Mesenchymal stem cell (in vitro differentiated cells and primary cell): ENCODE measurements at regions not wholly inside any gene's neighbourhood (a gene's known extent, or its start where the extent isn't known, plus 50 kb on each side); places are given as distances from the start of the nearest gene placed in this dataset.
A peak's percentile ranks its signal among the peaks of the same experiment; 100 is the strongest.

Source experiments
- DNase-seq: peaks from one replicate; pipeline ENCODE4 v3.0.0-alpha.2; 2013
- H2AFZ ChIP-seq: one replicate; pipeline ENCODE4 v1.6.1; 2013; ENCODE audit warnings: low read depth, mild to moderate bottlenecking, control low read depth, inconsistent platforms, low read length, moderate library complexity
- H2AK5ac ChIP-seq: 2 replicates; pipeline ENCODE4 v1.6.1; 2013; ENCODE audit warnings: low read length, moderate library complexity, mild to moderate bottlenecking, inconsistent platforms; ENCODE audit not compliant: severe bottlenecking
- H2BK120ac ChIP-seq: one replicate; pipeline ENCODE4 v1.6.1; 2013; ENCODE audit warnings: low read depth, mild to moderate bottlenecking, inconsistent platforms, low read length, moderate library complexity
- H2BK12ac ChIP-seq, 2 experiments: one replicate each; pipeline ENCODE4 v1.6.1; 2013; ENCODE audit warnings: inconsistent platforms in 2 of 2, low read length in 2 of 2, mild to moderate bottlenecking in 2 of 2, moderate library complexity in 2 of 2, control low read depth in 1 of 2
- H2BK15ac ChIP-seq: one replicate; pipeline ENCODE4 v1.6.1; 2013; ENCODE audit warnings: mild to moderate bottlenecking, low read depth, inconsistent platforms; ENCODE audit not compliant: poor library complexity, severe bottlenecking
- H2BK5ac ChIP-seq: 2 replicates; pipeline ENCODE4 v1.6.1; 2013; ENCODE audit warnings: low read depth, mild to moderate bottlenecking, low read length, control low read depth, inconsistent platforms; ENCODE audit not compliant: poor library complexity, severe bottlenecking
- H3K14ac ChIP-seq, 2 experiments: one replicate each; pipeline ENCODE4 v1.6.1; 2013; ENCODE audit warnings: inconsistent platforms in 2 of 2, low read length in 2 of 2, control low read depth in 1 of 2, mild to moderate bottlenecking in 1 of 2, moderate library complexity in 1 of 2
- H3K18ac ChIP-seq, 2 experiments: one replicate each; pipeline ENCODE4 v1.6.1; 2013; ENCODE audit warnings: inconsistent platforms in 2 of 2, low read length in 2 of 2, control low read depth in 1 of 2, low read depth in 1 of 2, mild to moderate bottlenecking in 1 of 2
- H3K23ac ChIP-seq, 2 experiments: one replicate each; pipeline ENCODE4 v1.6.1; 2013; ENCODE audit warnings: inconsistent platforms in 2 of 2, low read length in 2 of 2, mild to moderate bottlenecking in 2 of 2, moderate library complexity in 2 of 2, control low read depth in 1 of 2
- H3K27ac ChIP-seq: 2 replicates; pipeline ENCODE4 v1.5.1; 2013; ENCODE audit warnings: mild to moderate bottlenecking, moderate library complexity, low read length, control low read depth, inconsistent platforms; ENCODE audit not compliant: poor library complexity, severe bottlenecking
- H3K27me3 ChIP-seq, 2 experiments: 2 replicates each; pipeline versions ENCODE4 v1.6.1 to v1.7.0; 2013; ENCODE audit warnings: low read length in 2 of 2, mild to moderate bottlenecking in 2 of 2, moderate library complexity in 2 of 2, control low read depth in 1 of 2, inconsistent platforms in 1 of 2; ENCODE audit not compliant: control insufficient read depth in 1 of 2, insufficient read depth in 1 of 2
- H3K36me3 ChIP-seq, 2 experiments: 2 replicates each; pipeline versions ENCODE4 v1.6.1 to v1.7.0; 2013; ENCODE audit warnings: low read length in 2 of 2, control low read depth in 1 of 2, inconsistent platforms in 1 of 2, low read depth in 1 of 2, mild to moderate bottlenecking in 1 of 2; ENCODE audit not compliant: insufficient read depth in 2 of 2, control insufficient read depth in 1 of 2
- H3K4ac ChIP-seq, 2 experiments: one replicate each; pipeline ENCODE4 v1.6.1; 2013; ENCODE audit warnings: inconsistent platforms in 2 of 2, low read length in 2 of 2, mild to moderate bottlenecking in 2 of 2, moderate library complexity in 2 of 2, control low read depth in 1 of 2, low read depth in 1 of 2
- H3K4me1 ChIP-seq: 2 replicates; pipeline ENCODE4 v1.6.1; 2013; ENCODE audit warnings: low read depth, low read length, control low read depth; ENCODE audit not compliant: control insufficient read depth, insufficient read depth
- H3K4me2 ChIP-seq: 2 replicates; pipeline ENCODE4 v1.6.1; 2013; ENCODE audit warnings: low read length, mild to moderate bottlenecking, inconsistent platforms; ENCODE audit not compliant: poor library complexity, severe bottlenecking
- H3K4me3 ChIP-seq, 2 experiments: 2 replicates each; pipeline versions ENCODE4 v1.5.1 to v1.7.0; 2013; ENCODE audit warnings: low read length in 2 of 2, mild to moderate bottlenecking in 2 of 2, control low read depth in 1 of 2, low read depth in 1 of 2; ENCODE audit not compliant: insufficient read depth in 1 of 2
- H3K79me1 ChIP-seq: replicated peaks from 2 replicates; pipeline ENCODE4 v1.6.1; 2013; ENCODE audit warnings: mild to moderate bottlenecking, control low read depth, low read length, inconsistent platforms; ENCODE audit not compliant: poor library complexity, severe bottlenecking
- H3K9ac ChIP-seq: 2 replicates; pipeline ENCODE4 v1.7.0; 2013; ENCODE audit warnings: mild to moderate bottlenecking, low read length, moderate library complexity
- H3K9me3 ChIP-seq: 2 replicates; pipeline ENCODE4 v1.7.0; 2013; ENCODE audit warnings: mild to moderate bottlenecking, low read length; ENCODE audit not compliant: control insufficient read depth
- H4K8ac ChIP-seq: one replicate; pipeline ENCODE4 v1.6.1; 2013; ENCODE audit warnings: inconsistent platforms, mild to moderate bottlenecking, low read length, moderate library complexity
- H4K91ac ChIP-seq: one replicate; pipeline ENCODE4 v1.6.1; 2013; ENCODE audit warnings: mild to moderate bottlenecking, low read length, inconsistent platforms
- WGBS: methylation state at CpG from one replicate; pipeline ENCODE4 v1.1.7; 2013; ENCODE audit warnings: mixed read lengths; 5-methylcytosine and 5-hydroxymethylcytosine counted together

DNA sequence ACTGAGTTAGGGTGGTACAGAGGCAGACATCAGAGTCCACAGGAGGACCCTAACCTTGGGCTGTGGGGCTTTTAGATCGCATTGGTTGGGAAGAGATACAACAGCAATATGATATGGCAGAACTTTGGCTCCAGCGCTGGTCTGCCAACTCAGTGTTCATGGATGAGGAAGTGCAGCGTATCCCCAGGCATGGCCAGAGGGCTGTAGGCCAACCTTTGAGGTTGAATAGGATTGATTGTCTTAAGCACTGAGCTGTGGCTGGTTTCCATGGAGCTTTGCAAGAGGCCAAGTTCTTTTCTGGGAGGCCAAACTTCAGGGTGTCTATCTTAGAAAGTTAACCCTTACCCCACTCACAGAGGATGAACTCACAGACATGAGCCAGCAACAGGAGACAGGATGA lies 144.1 kb upstream of the TMTC4 start:
- H2AK5ac ChIP-seq: no peak overlapping the region
- H3K79me1 ChIP-seq: no peaks in the 10 kb centered on the region
- no peak overlapping the region for H2BK120ac ChIP-seq
- H3K4me3 ChIP-seq: no peak overlapping the region
- H3K23ac ChIP-seq: no peak overlapping the region
- peak overlapping the region; percentile 55 for H4K91ac ChIP-seq
- peak overlapping the region; percentile 36 for H4K8ac ChIP-seq
- H3K36me3 ChIP-seq: no peaks in the 10 kb centered on the region
- no peaks in the 10 kb centered on the region for H3K4me1 ChIP-seq
- no peaks in the 10 kb centered on the region for H3K27me3 ChIP-seq
- no peak overlapping the region for H3K27ac ChIP-seq
- no peak overlapping the region for H3K18ac ChIP-seq
- no peak for DNase-seq
- H3K4me2 ChIP-seq: no peak overlapping the region
- no peak overlapping the region for H2BK12ac ChIP-seq
- peaks cover 5% of the 10 kb centered on the region for H3K9me3 ChIP-seq
- H3K9ac ChIP-seq: no peak overlapping the region
- H3K14ac ChIP-seq: no peak overlapping the region
- H2BK15ac ChIP-seq: no peak overlapping the region
- 78% methylated on average over 3 of the region's 3 CpGs for WGBS
- no peak overlapping the region for H2BK5ac ChIP-seq
- no peak overlapping the region for H2AFZ ChIP-seq
- H3K4ac ChIP-seq: no peak overlapping the region

DNA sequence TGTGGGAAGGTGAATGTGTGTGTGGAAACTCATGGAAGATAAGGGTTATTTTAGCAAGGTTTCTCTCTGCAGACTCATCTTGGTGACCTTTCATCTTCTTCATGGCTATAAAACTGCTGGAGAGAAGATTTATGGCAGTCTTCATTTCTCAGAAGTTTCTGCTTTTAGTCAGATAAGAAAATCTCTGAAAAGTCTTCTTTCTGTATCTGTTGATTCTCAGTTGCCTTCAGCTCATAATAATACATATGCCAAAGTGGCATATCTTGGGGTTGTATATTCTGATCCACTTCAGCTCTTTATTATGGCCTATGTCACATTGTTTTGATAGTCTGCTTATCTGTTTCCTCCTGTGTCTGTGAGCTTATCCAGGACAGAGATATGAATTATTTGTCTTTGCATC lies 143.3 kb upstream of the TMTC4 start:
- no peak overlapping the region for H4K8ac ChIP-seq
- no peaks in the 10 kb centered on the region for H3K36me3 ChIP-seq
- no peaks in the 10 kb centered on the region for H3K4me1 ChIP-seq
- H3K18ac ChIP-seq: no peak overlapping the region
- no peak overlapping the region for H3K4me2 ChIP-seq
- no peak overlapping the region for H3K23ac ChIP-seq
- DNase-seq: no peak
- H2AK5ac ChIP-seq: no peak overlapping the region
- no peak overlapping the region for H3K4ac ChIP-seq
- no peak overlapping the region for H2BK12ac ChIP-seq
- peaks cover 5% of the 10 kb centered on the region for H3K9me3 ChIP-seq
- H3K27me3 ChIP-seq: no peaks in the 10 kb centered on the region
- H4K91ac ChIP-seq: no peak overlapping the region
- no peak overlapping the region for H3K14ac ChIP-seq
- no peak overlapping the region for H3K4me3 ChIP-seq
- no peak overlapping the region for H2AFZ ChIP-seq
- H2BK5ac ChIP-seq: no peak overlapping the region
- no peak overlapping the region for H3K9ac ChIP-seq
- H2BK15ac ChIP-seq: no peak overlapping the region
- H2BK120ac ChIP-seq: no peak overlapping the region
- no peak overlapping the region for H3K27ac ChIP-seq
- no peaks in the 10 kb centered on the region for H3K79me1 ChIP-seq

DNA sequence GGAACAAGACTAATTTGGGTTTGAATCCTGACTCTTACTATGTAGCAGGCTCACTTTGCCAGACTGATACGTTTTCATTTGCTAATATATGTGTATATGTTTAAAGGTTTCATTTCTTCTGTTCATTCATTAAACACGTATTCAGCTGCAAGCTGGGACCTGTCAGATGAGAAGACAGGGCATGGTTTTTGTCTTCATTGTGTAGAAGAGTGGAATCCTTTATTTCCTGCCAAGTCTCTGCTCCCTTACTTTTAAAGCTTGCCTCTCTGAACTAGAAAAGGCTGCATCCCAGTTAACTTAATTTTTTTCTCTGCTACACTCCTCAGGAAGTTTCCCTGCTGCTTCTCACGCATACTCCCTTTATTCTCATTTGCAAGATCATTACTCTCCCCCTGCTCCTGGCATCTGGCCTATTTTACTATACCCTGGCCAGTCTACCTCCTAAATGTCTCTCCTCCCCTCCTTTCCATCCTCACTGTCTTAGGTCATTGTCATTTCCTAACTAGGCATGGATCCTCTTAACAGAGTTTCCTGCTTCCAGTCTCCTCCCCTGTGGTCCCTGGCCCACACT lies 141.0 kb upstream of the TMTC4 start:
- DNase-seq: no peak
- 27% methylated on average over 2 of the region's 3 CpGs for WGBS
- no peak overlapping the region for H2BK15ac ChIP-seq
- no peak overlapping the region for H2BK120ac ChIP-seq
- peaks cover 5% of the 10 kb centered on the region for H3K9me3 ChIP-seq
- no peaks in the 10 kb centered on the region for H3K36me3 ChIP-seq
- peak overlapping the region; percentile 2 for H4K91ac ChIP-seq
- no peak overlapping the region for H2AK5ac ChIP-seq
- H3K4ac ChIP-seq: no peak overlapping the region
- no peak overlapping the region for H3K4me2 ChIP-seq
- H2BK12ac ChIP-seq: no peak overlapping the region
- H4K8ac ChIP-seq: no peak overlapping the region
- no peak overlapping the region for H2BK5ac ChIP-seq
- H3K4me3 ChIP-seq: no peak overlapping the region
- H2AFZ ChIP-seq: no peak overlapping the region
- no peak overlapping the region for H3K9ac ChIP-seq
- peaks cover 0 to 10% of the 10 kb centered on the region in 2 experiments for H3K27me3 ChIP-seq
- H3K23ac ChIP-seq: no peak overlapping the region
- H3K79me1 ChIP-seq: no peaks in the 10 kb centered on the region
- no peak overlapping the region for H3K18ac ChIP-seq
- H3K27ac ChIP-seq: no peak overlapping the region
- no peaks in the 10 kb centered on the region for H3K4me1 ChIP-seq
- H3K14ac ChIP-seq: peak overlapping the region in 1 of 2 experiments; percentile 32

DNA sequence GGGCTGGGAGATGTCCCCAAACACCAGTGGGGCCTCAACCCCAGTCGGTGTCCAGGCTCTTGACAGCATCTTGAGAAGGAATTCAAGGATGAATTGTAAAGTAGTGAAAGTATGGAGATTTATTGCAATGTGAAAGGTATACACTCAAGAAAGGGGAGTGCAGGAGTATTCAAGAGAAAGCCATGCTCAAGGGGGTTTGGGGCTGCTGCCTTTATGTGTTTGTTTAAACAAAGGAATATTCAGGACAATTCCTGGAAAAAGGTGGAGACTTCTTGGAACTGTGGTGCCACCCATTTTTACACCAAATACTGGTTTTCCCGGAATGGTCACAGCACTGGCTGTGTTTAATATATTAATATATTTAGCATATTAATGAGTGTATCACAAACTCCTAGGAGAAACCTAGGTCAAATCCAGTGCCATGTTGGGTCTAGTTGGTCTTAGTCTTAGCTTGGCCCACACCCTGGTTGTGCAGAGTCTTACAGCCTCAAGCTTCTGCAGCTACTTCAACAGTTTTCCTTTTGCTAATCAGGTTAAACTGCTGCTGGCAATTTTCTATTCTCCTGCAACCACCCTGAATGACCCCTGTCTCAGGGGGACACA lies 138.5 kb upstream of the TMTC4 start:
- peaks cover 0 to 20% of the 10 kb centered on the region in 2 experiments for H3K27me3 ChIP-seq
- no peak overlapping the region for H3K23ac ChIP-seq
- no peak for DNase-seq
- no peak overlapping the region for H3K4me2 ChIP-seq
- no peak overlapping the region for H2BK15ac ChIP-seq
- H3K14ac ChIP-seq: no peak overlapping the region
- H4K8ac ChIP-seq: no peak overlapping the region
- H4K91ac ChIP-seq: no peak overlapping the region
- no peak overlapping the region for H2BK12ac ChIP-seq
- peaks cover 5% of the 10 kb centered on the region for H3K9me3 ChIP-seq
- no peaks in the 10 kb centered on the region for H3K79me1 ChIP-seq
- H3K4me1 ChIP-seq: no peaks in the 10 kb centered on the region
- no peak overlapping the region for H3K4ac ChIP-seq
- no peak overlapping the region for H3K27ac ChIP-seq
- no peak overlapping the region for H3K4me3 ChIP-seq
- no peak overlapping the region for H2BK5ac ChIP-seq
- H2BK120ac ChIP-seq: no peak overlapping the region
- no peak overlapping the region for H2AK5ac ChIP-seq
- no peaks in the 10 kb centered on the region for H3K36me3 ChIP-seq
- H3K18ac ChIP-seq: no peak overlapping the region
- 67% methylated on average over 1 of the region's 2 CpGs for WGBS
- no peak overlapping the region for H3K9ac ChIP-seq
- no peak overlapping the region for H2AFZ ChIP-seq
